ENCODE measurements at regions not wholly inside any gene's neighbourhood (a gene's known extent, or its start where the extent isn't known, plus 50 kb on each side); places are given as distances from the start of the nearest gene placed in this dataset.

- DNase-seq (ENCODE audit: low spot score) (no peak), FAIRE-seq (no peak), ATAC-seq (no peak)
- ChIA-PET CTCF (ENCODE audit: low intra/inter-chr PET ratio, low total read pairs) (no interaction called here), POLR2A (no interaction called here)
- 27% methylated on average over 3 of the region's 3 CpGs for WGBS (ENCODE audit: low lambda C conversion rate)
- no peak for TF ChIP-seq CREBL2 (CRISPR knock-in tag; IDR thresholded peaks at IDR 0.05; ENCODE audit: borderline replicate concordance)
- no peak for TF ChIP-seq KDM6A (CRISPR knock-in tag; IDR thresholded peaks at IDR 0.05; ENCODE audit: low read depth)
- TF ChIP-seq PRPF4 (IDR thresholded peaks at IDR 0.05; ENCODE audit: low read depth, low read length, poor library complexity, severe bottlenecking) = no peak
- TF ChIP-seq THAP8 (CRISPR knock-in tag; IDR thresholded peaks at IDR 0.05; ENCODE audit: borderline replicate concordance) = no peak
- no peak for TF ChIP-seq ZNF614 (CRISPR knock-in tag; IDR thresholded peaks at IDR 0.05; ENCODE audit: borderline replicate concordance)
- TF ChIP-seq ZNF513 (CRISPR knock-in tag; conservative IDR thresholded peaks at IDR 0.05) = no peak
- no peak for TF ChIP-seq ZZZ3 (CRISPR knock-in tag; IDR thresholded peaks at IDR 0.05; ENCODE audit: borderline replicate concordance)
- TF ChIP-seq MAF1 (CRISPR knock-in tag; IDR thresholded peaks at IDR 0.05; ENCODE audit: borderline replicate concordance) = no peak
- TF ChIP-seq SALL2 (CRISPR knock-in tag; IDR thresholded peaks at IDR 0.05) = no peak
- no peak for TF ChIP-seq CREB3 (CRISPR knock-in tag; IDR thresholded peaks at IDR 0.05)
- no peak for TF ChIP-seq GZF1 (CRISPR knock-in tag; IDR thresholded peaks at IDR 0.05)
- no peak for TF ChIP-seq HCFC1 (IDR thresholded peaks at IDR 0.05; ENCODE audit: low read depth, low read length)
- TF ChIP-seq NFE2 (CRISPR knock-in tag; IDR thresholded peaks at IDR 0.05) = no peak
- TF ChIP-seq ZNF337 (CRISPR knock-in tag; IDR thresholded peaks at IDR 0.05; ENCODE audit: borderline replicate concordance, low read depth) = no peak
- no peak for TF ChIP-seq KLF12 (CRISPR knock-in tag; IDR thresholded peaks at IDR 0.05; ENCODE audit: borderline replicate concordance)
- no peak for TF ChIP-seq PITX1 (CRISPR knock-in tag; IDR thresholded peaks at IDR 0.05)
- TF ChIP-seq GRHL1 (CRISPR knock-in tag; conservative IDR thresholded peaks at IDR 0.05) = no peak
- TF ChIP-seq HDAC6 (IDR thresholded peaks at IDR 0.05; ENCODE audit: low read depth, low read length) = no peak
- Histone ChIP-seq H3K9me3 (ENCODE audit: low read length) (no peaks in the 10 kb centered on the region), H3K4me2 (ENCODE audit: low read depth, low read length) (no peak overlapping the region), H3K79me2 (ENCODE audit: insufficient read depth, low read length) (no peaks in the 10 kb centered on the region), H3K27ac (ENCODE audit: extremely low read length, insufficient read depth, low read length) (no peak overlapping the region), H3K9ac (ENCODE audit: insufficient read depth, low read depth, low read length) (no peak overlapping the region), H2AFZ (ENCODE audit: low read length) (no peak overlapping the region), H3K4me3 (replicated peaks in 1 of 3; ENCODE audit: insufficient read depth in 1 of 3, low read depth in 2 of 3, low read length in 3 of 3) (no peak overlapping the region), H3K4me1 (ENCODE audit: insufficient read depth, low read length) (no peaks in the 10 kb centered on the region), H3K36me3 (replicated peaks in 1 of 2; ENCODE audit: control insufficient read depth in 1 of 2, insufficient read depth in 2 of 2, low read length in 2 of 2) (no peaks in the 10 kb centered on the region), H3K27me3 (ENCODE audit: control insufficient read depth in 1 of 2, insufficient read depth in 2 of 2, low read length in 2 of 2) (peaks cover 0 to 3% of the 10 kb centered on the region in 2 experiments; a peak in 2 of 5 replicates), H4K20me1 (ENCODE audit: insufficient read depth, low read length) (no peaks in the 10 kb centered on the region)
- intact Hi-C loops (cut with micrococcal nuclease; ENCODE audit: unreplicated experiment) = no loop called here
- BruUV-seq (replicated peaks) = no TSS peak
- in situ Hi-C loops (cut with HindIII; ENCODE audit: extremely low pct_ligation_motif_present, low pct_unique_long_range_greater_than_20kb) = no loop called here
These were observed 233.2 kb downstream of the PMP22 start for GRCh38 chr17:15031975-15032374.

Data from HepG2 (cell line).